ENCODE measurements at regions not wholly inside any gene's neighbourhood (a gene's known extent, or its start where the extent isn't known, plus 50 kb on each side); places are given as distances from the start of the nearest gene placed in this dataset.

GRCh38 chr5:117220730-117221129 is 646.1 kb upstream of the SEMA6A start (continued):
- TF ChIP-seq FOXS1 (CRISPR knock-in tag; IDR thresholded peaks at IDR 0.05) (no peak), CEBPB (IDR thresholded peaks at IDR 0.05) (no peak), SREBF2 (IDR thresholded peaks at IDR 0.05) (no peak)

- H3K4me2 ChIP-seq: no peak overlapping the region
- 2% methylated on average over 2 of the region's 2 CpGs for WGBS (ENCODE audit: missing lambda C conversion rate)
- POLR2A ChIA-PET: no interaction called here
- no peak for TF ChIP-seq ATOH8 (CRISPR knock-in tag; IDR thresholded peaks at IDR 0.05; ENCODE audit: low read depth)
- TF ChIP-seq HOXB5 (CRISPR knock-in tag; IDR thresholded peaks at IDR 0.05): no peak
- no peak for TF ChIP-seq PHF8 (IDR thresholded peaks at IDR 0.05; ENCODE audit: borderline replicate concordance, low read depth)
- no peak for TF ChIP-seq TP53 (CRISPR knock-in tag; IDR thresholded peaks at IDR 0.05)
- no peak for TF ChIP-seq ZC3H11A (IDR thresholded peaks at IDR 0.05)
- no peak for TF ChIP-seq JUN (IDR thresholded peaks at IDR 0.05)
- TF ChIP-seq ESRRA (IDR thresholded peaks at IDR 0.05; ENCODE audit: borderline replicate concordance, low read length): no peak
- TF ChIP-seq CTCF (IDR thresholded peaks at IDR 0.05): no peak
- TF ChIP-seq HEYL (CRISPR knock-in tag; IDR thresholded peaks at IDR 0.05): no peak
- TF ChIP-seq FOSL2 (IDR thresholded peaks at IDR 0.05): no peak
- TF ChIP-seq FOSL2 (CRISPR knock-in tag; IDR thresholded peaks at IDR 0.05): no peak
- TF ChIP-seq BHLHE40 (IDR thresholded peaks at IDR 0.05; ENCODE audit: low read depth, low read length): no peak
- no peak for TF ChIP-seq ZSCAN20 (CRISPR knock-in tag; IDR thresholded peaks at IDR 0.05)
- no peak for TF ChIP-seq PBX3 (IDR thresholded peaks at IDR 0.05)
- no peak for TF ChIP-seq JUNB (IDR thresholded peaks at IDR 0.05)
- TF ChIP-seq NR3C1 (IDR thresholded peaks at IDR 0.05): no peak
- TF ChIP-seq NPAS2 (CRISPR knock-in tag; IDR thresholded peaks at IDR 0.05; ENCODE audit: borderline replicate concordance): no peak
- CTCF ChIA-PET: no interaction called here
- no peaks in the 10 kb centered on the region for H3K4me1 ChIP-seq
- no peak for DNase-seq (ENCODE audit: low read depth in 1 of 2, low spot score in 1 of 2)
- H3K4me3 ChIP-seq: no peak overlapping the region
- no peak for ATAC-seq
- no peaks in the 10 kb centered on the region; the same call in 2 of the 3 replicates for H3K9me3 ChIP-seq
- no peak overlapping the region for H3K27ac ChIP-seq
- FAIRE-seq: no peak
Measured at GRCh38 chr5:117218789-117219188, 644.2 kb upstream of the SEMA6A start.

GRCh38 chr5:117212866-117213265 is 638.2 kb upstream of the SEMA6A start:
- DNase-seq (ENCODE audit: low read depth in 1 of 2, low spot score in 1 of 2): no peak
- Histone ChIP-seq H3K27ac (no peak overlapping the region), H3K4me2 (no peak overlapping the region), H3K4me3 (no peak overlapping the region), H3K9me3 (no peaks in the 10 kb centered on the region), H3K4me1 (no peaks in the 10 kb centered on the region)
- POLR2A ChIA-PET: no interaction called here
- no peak for ATAC-seq
- TF ChIP-seq CBX2 (IDR thresholded peaks at IDR 0.05; ENCODE audit: borderline replicate concordance, low read depth) (no peak), POLR2A (IDR thresholded peaks at IDR 0.05; ENCODE audit: low read length) (no peak), ZC3H11A (IDR thresholded peaks at IDR 0.05) (no peak), CEBPB (IDR thresholded peaks at IDR 0.05) (no peak), BHLHE40 (IDR thresholded peaks at IDR 0.05; ENCODE audit: low read depth, low read length) (no peak), CHD4 (IDR thresholded peaks at IDR 0.05; ENCODE audit: borderline replicate concordance) (no peak), PHF8 (IDR thresholded peaks at IDR 0.05; ENCODE audit: borderline replicate concordance, low read depth) (no peak), POLR2AphosphoS2 (conservative IDR thresholded peaks at IDR 0.05; ENCODE audit: low read length) (no peak), HOXA7 (CRISPR knock-in tag; IDR thresholded peaks at IDR 0.05) (no peak), NPAS2 (CRISPR knock-in tag; IDR thresholded peaks at IDR 0.05; ENCODE audit: borderline replicate concordance) (no peak)
- FAIRE-seq: no peak
- WGBS (ENCODE audit: missing lambda C conversion rate): 0% methylated on average over 1 of the region's 1 CpG
- CTCF ChIA-PET: no interaction called here
